Hematopoietic multipotent progenitor cell (in vitro differentiated cells): ENCODE measurements at regions not wholly inside any gene's neighbourhood (a gene's known extent, or its start where the extent isn't known, plus 50 kb on each side); places are given as distances from the start of the nearest gene placed in this dataset.

Experiments
- DNase-seq, 3 donors: peaks; one replicate each; pipeline ENCODE4 v3.0.0-alpha.2; 2011 to 2015; ENCODE audit warnings: low read depth in 2 of 3, low spot score in 2 of 3

DNA sequence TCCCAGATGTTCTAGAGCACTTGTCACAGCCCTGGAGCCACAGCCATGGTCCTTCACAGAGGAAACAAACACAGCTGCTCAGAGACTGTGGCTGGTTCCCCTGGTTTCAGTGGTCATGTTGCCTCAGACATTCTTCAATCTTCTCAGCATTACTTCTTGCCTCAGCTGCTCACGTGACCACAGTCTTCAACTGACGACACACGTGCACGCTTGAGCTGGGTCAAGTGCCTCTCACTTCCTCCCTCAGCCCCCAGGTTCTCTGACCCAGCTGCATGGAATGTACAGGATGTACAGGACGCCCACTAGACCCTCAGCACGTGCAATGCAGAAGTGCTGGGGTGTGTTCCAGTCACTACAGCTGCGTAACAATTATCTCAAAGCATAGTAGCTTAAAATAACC lies 159.8 kb upstream of the GGTLC1 start:
- DNase-seq: peak in 1 of 3 donors; percentile 37

DNA sequence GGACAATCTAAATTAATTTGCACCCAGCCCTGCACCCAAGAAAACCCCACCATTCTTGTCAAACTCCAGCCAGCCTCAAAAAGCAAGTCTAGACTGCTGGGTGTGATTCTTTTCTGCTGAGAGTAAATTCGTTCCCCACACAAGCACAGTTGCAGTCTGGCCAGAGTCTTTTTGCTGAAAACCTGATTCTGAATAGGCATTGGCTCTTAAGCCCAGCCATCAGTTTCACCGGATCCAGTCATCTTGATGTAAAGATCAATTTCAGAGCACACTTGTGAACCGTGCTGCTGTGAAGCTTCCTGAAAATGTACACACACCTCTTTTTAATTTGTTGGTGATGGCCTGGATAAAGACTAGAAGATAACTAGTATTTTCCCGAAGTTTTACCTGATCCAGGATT lies 159.4 kb upstream of the GGTLC1 start:
- DNase-seq: no peak

DNA sequence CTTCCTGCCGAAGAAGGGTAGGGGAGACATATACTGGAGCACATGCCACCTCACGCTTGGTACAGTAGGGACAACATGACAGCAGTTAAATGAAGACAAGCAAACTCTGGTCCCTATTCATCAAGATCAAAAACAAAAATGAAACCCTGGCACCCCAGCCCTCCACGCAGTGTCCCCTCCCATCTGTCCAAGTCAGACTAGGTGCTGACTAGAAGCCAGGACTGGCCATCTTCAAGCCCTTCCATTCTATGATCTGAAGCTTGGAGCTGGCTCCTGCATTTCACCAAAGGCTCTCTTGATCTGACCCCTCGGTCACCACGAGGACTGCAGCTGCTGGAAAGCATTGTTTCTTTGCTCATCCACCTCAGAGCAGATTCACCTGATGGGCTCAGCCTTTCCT lies 158.9 kb upstream of the GGTLC1 start:
- DNase-seq: no peak

DNA sequence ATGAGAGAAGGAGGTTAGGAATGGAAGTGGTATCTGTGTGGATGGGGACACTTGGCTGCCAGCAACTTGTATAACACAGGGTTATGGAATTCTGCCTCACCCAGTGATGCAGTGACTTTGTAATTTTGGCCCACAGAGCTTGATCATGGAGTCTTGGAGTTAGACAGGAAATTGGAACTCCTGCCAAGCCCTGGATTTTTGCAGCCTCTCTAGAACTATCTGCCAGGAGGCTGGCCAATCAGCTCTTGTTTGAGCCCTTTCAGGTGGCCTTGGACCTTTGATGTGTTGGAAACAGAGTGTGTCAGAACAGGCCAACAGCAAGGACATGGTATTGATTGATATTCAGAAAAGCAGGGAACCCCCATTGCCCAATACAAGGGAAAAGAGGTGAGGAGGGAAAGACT lies 157.7 kb upstream of the GGTLC1 start:
- no peak for DNase-seq

DNA sequence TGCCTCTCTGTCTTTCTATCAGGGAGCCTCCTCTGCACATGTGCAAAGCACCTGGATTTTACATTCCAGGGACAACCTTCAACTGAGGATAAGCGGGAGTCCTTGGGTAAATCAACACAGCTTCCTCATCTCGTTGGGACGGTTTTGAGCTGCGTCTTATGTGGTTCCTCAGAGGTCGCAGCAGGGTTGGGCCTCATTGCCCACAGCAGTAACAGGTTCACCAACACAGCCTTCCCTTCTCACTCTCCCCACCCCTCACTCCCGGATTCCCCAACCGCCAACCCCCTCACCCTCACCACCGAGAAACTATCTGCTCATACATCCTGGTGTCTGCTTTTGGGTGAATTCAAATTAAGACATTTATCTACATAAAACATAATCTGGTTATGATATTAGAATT lies 155.8 kb upstream of the GGTLC1 start:
- DNase-seq: no peak

DNA sequence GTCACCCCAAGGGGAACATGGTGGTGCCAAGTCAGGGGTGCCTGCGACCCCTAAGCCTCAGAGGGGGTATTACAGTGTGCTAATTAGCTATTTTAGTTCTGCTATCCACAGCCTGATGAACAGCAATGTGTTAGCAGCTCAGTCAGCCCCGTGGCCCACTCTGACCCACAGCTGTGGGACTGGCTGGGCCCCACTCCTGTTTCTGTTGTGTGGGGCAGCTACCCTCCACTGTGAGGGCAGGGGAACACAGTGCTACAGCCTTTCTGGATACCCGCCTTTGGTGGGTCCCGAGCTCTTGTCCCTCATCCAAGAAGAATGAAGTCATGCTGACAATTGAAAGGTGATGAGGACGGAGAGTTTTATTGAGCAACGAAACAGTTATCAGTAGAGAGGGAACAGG lies 152.5 kb upstream of the GGTLC1 start:
- no peak for DNase-seq

DNA sequence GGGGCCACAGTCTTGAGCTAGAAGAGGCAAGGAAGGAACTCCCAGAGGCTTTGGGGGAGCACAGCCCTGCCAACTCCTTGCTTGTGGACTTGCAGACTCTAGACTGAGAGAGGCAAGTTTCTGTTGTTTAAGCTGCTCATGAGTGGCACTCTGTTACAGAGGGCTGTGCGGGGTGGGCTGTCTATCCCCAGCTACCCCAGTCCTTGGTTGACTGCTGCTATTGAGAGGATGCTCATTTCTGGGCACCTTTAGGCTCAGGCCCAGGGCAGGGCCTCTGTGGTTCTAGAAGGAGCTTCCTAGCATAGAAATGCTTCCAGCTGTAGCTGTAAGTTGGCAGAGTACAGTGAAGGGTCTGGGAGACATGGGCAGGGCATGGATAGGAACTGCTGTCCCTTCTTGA lies 151.3 kb upstream of the GGTLC1 start:
- DNase-seq: no peak

DNA sequence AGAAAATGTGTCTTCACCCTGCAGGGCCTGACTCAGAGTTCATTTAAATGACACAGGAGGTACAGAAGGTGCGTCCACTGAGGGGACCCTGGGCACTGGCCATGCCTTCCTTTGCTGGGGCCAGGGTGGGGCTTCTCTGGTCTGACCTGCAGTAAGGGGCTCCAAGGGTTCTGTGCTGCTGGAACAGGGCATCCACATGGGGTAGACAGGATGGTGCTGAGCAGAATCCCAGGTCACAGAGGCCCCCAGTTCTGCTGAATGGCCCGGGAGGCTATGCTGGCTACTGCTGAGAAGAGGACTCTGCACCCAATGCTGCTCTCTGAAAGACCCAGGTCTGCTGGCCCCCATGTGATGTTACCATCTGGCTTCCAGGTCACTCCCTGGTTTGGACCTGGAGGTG lies 150.4 kb upstream of the GGTLC1 start:
- no peak for DNase-seq

DNA sequence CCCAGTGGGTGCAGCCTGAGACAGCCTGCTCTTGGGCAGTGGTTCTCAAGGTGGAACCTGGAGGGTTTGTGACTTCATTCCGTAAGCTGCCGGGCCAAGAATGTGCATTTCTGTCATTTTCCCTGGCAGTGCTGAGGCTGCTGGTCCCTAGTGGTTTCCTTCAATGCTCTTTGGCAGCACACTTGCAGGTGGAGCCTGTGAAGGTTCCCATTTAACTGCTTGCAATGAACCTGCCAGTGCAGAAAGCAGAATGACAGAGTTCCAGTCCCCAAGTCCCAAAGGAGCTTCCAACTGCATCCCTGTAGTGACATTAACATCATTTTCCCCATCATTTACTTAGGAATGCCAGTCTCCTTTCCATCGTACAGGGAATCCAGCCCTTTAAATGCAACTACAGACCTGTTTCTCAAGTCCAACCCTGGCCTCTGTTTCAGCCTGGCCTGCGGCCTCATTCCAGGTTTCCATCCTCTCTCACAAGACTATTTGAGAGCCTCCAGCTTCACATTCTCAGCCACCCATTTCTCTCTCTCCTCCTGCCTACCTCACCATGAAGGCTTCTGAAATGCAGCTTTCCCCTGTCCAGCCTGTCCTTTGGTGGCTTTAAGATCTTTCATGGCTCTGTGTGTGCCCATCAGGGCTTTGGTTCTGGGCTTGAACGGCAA lies 149.7 kb upstream of the GGTLC1 start:
- no peak for DNase-seq

DNA sequence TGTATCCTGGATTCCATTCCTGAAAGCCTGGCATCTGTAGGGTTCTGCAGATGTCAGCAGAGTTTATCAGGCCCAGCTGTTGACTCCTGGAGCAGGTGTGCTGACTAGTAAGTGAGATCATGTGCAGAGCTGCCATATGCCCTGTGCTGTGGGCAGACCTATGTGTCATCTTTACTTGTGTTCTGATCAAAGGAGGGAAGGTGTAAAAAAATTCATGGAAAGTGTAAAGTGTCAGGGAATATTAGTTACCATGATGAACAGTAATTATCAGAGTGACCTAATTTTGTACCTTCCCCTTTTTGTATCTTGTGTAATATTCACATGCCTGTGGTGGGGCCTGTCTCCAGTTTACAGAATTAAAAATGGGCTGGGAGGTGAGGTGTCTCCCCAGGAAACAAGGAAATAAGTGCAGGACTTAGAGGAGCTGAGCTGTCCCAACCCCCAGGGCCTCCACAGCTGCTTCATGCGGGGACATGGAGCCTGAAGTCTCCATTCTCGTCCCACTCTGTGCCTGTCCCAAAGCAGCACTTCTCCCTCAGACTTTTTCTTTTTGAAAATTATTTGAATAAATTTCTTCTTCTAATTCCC lies 148.2 kb upstream of the GGTLC1 start:
- no peak for DNase-seq

DNA sequence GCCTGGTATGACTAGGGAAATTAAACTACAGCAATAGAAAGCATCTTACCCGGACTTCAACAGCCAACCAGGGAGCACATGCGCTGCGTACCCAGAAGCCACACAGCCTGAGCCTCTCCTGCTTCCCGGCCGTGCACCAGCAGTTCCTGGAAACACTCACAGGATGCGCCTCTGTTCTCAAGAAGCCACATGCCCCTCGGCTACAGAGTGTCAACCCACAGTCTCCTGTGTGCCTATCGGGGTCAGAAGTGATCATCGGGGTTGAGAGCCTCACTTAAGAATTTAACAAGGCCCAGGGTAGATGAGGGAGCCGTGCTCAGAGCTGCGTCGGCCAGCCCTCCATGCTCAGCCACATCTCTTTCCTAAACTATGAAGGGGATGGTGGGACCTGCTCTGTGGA lies 147.2 kb upstream of the GGTLC1 start:
- no peak for DNase-seq

DNA sequence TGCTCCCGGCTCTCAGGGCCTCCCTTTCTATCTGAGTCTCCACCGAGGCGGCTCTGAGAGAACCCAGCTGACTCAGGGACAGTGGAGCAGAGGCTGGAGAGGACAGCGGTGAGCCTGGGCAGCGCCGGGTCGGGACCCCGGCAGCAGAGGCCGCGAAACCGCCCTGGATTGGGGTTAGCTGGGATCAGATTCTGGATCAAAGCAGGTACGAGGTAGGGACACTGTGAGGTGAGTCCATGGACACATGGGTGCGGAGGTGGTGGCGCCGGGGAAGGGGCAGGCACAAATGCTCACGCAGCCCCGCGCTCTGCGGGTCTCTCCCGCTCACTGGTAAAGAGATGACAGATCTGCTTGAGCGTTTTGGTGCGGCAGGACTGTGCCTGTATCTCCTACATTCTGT lies 146.4 kb upstream of the GGTLC1 start:
- DNase-seq: no peak

DNA sequence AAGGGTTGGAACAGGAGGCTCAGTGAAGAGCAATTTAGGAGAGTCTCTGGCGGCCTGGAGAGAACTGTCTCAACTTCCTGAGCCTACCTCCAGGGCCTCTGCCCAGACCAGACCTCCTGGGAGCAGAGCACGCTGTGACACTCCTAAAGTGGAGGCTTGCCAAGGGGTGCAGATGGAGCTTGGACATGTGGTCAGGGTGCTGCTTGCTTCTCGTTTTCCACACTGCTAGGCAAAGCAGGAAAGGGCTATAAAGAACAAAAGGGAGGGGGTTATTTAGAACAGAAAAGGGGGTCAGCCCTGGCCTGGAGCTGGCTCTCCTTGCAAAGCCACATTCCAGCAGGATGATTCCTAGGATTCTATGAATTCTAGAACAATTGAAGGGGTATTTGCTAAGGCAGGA lies 145.7 kb upstream of the GGTLC1 start:
- DNase-seq: no peak

DNA sequence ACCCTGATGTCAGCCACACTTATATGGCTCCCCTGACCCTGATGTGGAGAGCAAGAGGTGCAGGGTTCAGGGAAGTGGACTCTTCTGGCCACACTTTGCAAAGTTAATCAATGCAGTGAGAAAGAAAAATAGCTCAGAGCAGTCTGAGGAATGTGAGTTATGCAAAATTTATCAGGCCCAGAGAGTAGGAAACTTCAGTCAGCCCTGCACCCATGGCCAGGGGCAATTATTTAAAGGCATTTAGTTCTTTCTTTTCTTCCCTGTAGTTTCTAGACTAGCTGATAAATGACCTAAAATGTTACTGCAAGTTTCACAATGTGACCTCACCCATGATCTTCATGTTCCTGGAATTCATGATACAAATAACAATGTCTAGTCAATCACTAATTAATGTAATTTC lies 143.7 kb upstream of the GGTLC1 start:
- no peak for DNase-seq

DNA sequence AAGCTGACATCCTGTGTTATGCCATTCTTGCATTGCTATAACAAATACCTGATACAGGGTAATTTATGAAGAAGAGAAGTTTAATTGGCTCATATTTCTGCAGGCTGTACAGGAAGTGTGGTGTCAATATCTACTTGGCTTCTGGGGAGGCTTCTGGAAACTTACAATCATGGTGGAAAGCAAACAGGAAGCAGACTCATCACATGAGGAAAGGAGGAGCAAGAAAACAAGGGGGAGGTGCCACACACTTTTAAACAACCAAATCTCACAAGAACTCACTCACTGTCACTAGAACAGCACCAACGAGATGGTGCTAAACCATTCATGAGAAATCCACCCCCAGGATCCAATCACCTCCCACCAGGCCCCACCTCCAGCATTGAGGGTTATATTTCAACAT lies 143.1 kb upstream of the GGTLC1 start:
- no peak for DNase-seq

DNA sequence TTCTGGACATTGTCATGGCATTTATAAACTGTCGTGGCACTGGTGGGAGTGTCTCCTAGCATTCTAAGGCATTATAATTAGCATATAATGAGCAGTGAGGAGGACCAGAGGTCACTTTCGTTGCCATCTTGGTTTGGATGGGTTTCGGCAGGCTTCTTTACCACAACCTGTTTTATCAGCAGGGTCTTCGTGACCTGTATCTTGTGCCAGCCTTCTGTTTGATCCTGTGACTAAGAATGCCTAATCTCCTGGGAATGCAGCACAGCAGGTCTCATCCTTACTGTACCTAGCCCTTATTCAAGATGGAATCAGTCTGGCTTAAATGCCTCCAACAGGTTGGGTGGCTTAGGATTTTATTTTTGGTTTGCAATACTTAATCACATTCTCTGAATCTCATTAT lies 142.7 kb upstream of the GGTLC1 start:
- no peak for DNase-seq

DNA sequence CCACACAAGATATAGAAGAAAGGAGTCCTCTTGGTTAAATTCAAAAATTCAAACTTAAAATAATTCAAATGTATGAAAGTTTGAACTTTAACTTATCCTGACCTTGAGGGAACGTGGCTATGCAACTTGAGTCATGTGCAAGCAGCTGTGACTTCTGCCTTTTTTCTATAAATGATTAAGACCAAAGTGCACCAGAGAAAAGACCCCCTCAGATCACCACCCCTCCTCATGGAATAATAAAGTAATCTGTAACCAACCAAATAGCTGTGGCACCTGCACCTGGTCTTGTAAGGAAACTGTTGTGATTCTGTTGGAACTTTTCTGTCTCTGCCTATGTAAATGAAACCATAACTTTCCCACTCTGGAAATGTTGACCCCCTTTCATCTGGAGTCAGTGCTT lies 141.1 kb upstream of the GGTLC1 start:
- DNase-seq: no peak

DNA sequence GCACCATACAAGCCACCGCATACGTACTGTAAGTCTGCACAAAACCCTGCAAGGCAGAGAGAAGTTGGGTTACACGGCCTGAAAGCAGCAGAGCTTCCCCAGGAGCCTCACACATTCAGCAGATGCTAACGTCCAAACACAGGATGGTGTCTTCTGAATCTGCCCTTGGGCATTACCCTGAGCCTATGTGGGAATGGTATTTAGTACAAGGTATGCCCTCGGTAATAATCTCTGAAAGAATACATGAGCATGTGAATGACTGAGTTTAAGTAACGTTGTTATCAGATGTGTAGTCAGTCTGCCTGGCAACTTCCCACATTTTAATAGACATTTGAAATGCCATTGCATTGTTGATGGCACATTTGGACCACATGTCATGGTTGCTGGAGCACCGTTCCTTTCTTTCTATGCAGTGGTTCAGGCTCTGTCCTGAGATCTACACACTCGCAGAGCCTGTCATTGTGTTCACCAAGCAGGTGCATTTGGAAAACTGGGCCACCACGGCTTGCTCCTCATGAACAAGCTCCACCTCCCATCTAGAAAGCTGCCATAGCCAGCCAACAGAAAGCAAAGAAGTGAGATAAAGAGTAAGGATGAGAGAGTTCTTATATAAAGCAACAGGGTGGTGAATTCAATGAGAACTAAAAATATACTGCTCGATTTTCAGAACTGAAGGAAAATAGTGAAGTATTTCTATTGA lies 136.5 kb upstream of the GGTLC1 start:
- no peak for DNase-seq

DNA sequence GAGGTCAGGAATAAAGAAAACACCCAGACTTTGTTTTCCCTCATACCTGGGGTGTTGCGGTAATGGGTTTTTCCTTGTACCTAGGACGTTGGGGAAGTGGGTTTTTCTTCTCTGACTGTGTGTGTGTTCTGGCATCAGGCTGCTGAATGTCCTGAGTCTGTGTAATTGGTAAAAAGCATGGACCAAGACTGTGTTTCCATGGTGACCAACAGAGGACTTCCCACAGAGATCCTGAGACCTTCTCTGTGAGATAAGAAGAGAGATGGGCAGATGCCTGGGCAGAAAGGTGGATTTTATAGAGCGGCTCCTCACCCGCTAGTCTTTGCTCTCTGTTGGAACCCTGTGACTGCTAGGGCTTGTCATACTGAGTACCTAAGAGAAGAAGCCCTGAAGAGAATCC lies 135.4 kb upstream of the GGTLC1 start:
- no peak for DNase-seq

DNA sequence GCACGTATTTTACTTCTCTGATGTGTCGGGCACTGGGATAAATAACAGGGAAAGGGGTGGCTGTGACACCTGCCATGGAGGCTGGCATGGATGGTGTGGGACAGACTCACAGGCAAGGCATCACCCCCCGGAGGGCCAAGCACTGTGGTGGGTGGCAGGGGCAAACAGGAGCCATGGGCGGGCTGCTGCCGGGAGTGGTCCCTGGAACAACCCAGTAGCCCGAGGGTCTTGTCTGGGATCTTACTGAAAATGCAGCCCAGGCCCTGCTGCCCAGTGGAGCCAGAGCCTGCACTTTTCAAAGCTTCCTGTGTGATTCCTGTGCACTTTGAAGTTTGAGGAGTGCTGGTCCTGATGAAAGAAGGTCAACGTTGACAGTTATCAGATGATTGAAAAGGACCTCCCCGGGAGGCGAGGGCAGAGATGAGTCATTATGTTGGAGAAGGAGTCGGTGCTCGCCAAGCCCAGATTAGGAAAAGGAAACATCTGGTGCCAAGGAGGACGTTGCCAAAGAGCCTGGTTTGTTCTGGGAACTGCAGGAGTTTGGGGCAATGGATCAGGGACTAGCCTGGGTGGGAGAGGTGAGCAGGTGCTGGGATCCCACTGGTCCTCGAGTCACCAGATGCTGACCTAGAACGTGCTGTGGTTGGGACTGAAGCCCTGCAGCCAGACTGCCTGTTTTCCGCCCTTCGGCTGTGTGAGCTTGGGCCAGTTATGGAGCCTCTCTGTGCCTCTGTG lies 130.0 kb upstream of the GGTLC1 start:
- no peak for DNase-seq

DNA sequence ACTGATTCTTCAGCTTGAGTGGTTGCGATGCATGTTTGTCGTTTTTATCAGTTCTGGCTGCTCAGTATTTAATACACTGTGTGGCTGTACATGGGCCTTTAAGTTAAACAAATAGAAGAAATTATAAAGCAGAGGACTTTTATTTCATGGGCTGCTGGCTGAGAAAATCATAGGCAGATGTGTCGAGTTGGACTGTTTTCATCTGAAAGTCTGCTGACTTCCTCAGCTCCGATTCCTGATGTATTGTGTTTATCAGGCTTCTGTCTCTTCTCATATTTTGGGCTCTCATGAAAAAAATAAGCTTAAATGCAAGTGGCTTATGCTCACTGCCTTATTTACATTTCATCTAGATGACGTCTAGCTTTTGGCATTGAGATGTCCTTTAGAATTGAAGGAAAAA lies 129.5 kb upstream of the GGTLC1 start:
- DNase-seq: no peak

DNA sequence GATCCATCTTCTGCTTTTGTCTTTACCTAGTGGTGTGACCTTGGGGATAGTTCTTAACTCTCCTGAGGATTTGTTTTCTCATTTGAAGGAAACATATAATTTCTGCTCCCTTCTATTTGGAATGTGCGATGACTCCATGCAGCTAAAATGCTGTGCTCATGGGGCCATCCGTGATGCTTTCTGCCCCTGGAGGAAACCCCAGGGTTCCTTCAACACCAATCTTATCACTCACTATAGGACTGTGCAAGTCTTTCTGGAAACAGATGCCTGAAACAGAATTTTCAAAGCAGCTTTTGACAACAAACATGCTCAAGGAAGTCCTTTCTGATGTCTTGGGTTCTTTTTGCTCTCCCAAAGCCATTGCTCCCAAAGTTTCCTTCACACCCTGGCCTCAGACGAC lies 128.8 kb upstream of the GGTLC1 start:
- DNase-seq: no peak
